GM12891 (cell line): ENCODE measurements at regions not wholly inside any gene's neighbourhood (a gene's known extent, or its start where the extent isn't known, plus 50 kb on each side); places are given as distances from the start of the nearest gene placed in this dataset.

Source experiments
- POLR2A ChIP-seq: IDR thresholded peaks from 2 replicates; pipeline ENCODE4 v1.6.1; 2011; ENCODE audit warnings: low read depth, low read length, control low read depth
- POLR2AphosphoS5 ChIP-seq: IDR thresholded peaks from 2 replicates; pipeline ENCODE4 v1.6.1; 2011; ENCODE audit warnings: low read depth, low read length, control low read depth
- SPI1 ChIP-seq: IDR thresholded peaks from 2 replicates; pipeline ENCODE4 v1.6.1; 2011; ENCODE audit warnings: low read depth, low read length, control low read depth
- TAF1 ChIP-seq: IDR thresholded peaks from 2 replicates; pipeline ENCODE4 v1.6.1; 2011; ENCODE audit warnings: low read depth, low read length, control low read depth

DNA sequence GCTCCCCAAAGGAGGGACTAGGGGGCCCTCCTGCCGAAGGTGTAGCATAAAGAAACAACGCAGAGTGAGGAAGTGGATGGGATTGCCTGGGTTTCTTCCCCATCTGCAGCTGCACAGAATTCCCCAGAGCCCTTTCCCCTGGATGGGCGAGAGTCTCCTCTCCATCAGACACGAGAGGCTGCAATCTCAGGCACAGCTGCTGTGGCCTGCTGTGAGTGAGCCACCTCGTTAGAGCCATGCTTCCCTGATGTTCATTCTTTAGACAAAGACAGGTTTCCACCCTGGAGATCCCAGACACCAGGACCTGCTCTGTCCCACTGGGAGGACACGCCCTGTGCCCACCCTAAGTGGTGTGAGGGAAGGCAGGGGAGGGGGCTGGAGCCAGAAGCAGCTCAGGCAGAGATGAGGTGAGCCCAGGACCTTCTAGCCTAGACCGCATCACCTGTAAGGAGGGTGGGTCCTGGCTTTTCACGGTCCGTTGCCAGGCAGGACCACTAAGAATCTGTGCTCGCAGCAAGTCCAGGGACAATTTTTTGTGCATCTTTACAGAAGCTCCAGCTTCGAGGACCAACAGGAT lies 268.6 kb upstream of the TCERG1L start:
- no peak for TF ChIP-seq POLR2A
- TF ChIP-seq POLR2AphosphoS5, result no peak
- TF ChIP-seq TAF1, result no peak
- no peak for TF ChIP-seq SPI1
